Endometrium (tissue), 2 donors: ENCODE measurements at regions not wholly inside any gene's neighbourhood (a gene's known extent, or its start where the extent isn't known, plus 50 kb on each side); places are given as distances from the start of the nearest gene placed in this dataset.

Source experiments
- FAIRE-seq: peaks from 2 replicates; lab custom pipeline; 2012; peaks lifted over from hg19 to GRCh38; lab: Jason Lieb, UNC
- donor health status: control.
- donor health status: control.

DNA sequence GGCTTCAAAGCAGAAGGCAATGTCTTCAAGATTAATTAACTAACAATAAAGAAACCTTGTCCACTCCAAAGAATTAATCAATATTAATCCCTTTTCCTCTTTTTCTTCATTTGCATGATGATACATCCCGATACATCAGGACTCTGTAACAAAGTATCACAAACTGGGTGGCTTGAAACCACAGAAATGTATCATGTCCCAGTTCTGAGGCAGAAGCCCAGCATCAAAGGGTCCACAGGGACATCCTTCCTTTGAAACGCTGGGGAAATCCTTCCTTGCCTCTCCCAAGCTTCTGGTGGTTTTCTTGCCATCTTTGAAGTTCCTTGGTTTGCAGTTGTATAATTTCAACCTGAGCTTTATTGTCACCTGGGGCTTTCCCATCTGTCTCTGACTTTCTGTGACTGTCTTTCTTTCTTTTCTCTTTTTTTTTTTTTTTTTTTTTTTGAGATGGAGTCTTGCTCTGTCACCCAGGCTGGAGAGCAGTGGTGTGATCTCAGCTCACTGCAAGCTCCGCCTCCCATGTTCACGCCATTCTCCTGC lies 210.2 kb upstream of the ADARB2 start:
- no peak for FAIRE-seq

DNA sequence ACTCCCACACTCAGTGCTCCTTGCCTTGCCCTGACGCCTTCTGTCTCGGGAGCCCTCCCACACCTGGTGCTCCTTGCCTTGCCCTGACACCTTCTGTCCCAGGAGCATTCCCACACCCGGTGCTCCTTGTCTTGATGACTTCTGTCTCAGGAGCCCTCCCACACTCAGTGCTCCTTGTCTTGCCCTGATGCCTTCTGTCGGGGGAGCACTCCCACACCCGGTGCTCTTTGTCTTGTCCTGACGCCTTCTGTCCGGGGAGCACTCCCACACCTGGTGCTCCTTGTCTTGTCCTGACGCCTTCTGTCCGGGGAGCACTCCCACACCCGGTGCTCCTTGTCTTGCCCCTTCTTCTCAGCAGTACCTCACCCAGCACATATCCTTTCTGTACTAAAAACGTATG lies 207.2 kb upstream of the ADARB2 start:
- FAIRE-seq, result no peak

GRCh38 chr10:1942478-1942877 lies 205.2 kb upstream of the ADARB2 start:
- no peak for FAIRE-seq

DNA sequence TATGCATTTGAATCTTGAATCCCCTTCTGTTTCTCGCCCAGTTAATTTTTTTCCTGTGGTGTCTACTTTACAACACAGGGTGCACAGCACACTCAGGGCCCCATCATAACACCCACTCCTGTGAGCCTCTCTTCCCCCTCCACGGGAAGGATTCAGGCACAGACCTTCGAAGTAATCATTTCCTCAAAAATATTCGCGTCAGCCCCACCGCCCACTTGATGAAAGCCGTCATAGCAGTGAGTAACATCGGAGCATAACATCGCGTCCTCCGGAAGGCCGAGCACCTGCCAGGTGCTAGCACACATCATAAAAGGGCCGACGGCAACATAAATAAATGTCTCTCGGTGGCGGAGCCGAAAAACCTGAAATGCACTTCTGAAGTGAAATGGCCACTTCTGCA lies 201.7 kb upstream of the ADARB2 start:
- FAIRE-seq, result no peak

- FAIRE-seq, result no peak
These were observed 201.0 kb upstream of the ADARB2 start for GRCh38 chr10:1938317-1938716.

GRCh38 chr10:1935912-1936311 lies 198.6 kb upstream of the ADARB2 start:
- no peak for FAIRE-seq

GRCh38 chr10:1933215-1933614 lies 195.9 kb upstream of the ADARB2 start:
- no peak for FAIRE-seq

DNA sequence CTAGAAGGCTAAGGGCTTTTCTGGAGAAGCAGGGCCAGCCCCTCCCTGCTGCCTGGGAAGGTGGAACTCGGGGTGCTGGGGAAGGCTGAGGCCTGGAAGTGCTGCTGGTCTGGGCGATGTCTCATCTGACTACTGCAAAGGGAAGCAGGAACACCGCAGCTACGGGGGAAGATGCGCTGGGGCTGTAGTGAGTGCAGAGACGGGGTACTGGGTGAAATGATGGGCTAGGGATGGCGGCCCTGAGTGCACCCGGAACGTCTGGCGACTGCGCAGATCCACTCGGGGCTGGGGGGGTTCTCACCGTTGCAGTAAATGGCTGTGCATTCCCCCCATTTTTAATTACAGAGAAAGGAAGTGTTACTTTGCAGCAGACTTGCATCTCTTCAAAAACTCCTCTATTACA lies 195.4 kb upstream of the ADARB2 start:
- FAIRE-seq, result no peak

DNA sequence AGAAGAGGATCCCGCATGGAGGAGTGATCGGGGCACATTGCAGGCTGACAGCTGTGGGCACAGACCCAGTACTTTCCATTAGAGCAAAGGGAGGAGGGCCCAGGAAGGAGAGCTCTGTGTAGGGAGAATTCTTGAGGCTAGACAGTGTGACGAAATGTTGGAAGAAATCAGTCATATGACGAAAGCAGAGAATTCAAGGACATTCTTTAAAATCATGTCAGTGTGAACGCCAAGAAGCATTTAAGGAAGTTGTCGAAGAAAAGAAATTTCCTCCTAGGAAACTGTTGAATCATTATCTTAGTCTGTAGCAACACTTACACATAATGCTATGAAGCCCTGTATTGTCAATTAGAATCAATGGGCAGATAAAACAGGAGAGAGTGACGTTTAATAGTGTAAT lies 191.3 kb upstream of the ADARB2 start:
- no peak for FAIRE-seq

- no peak for FAIRE-seq
These were observed 186.7 kb upstream of the ADARB2 start for GRCh38 chr10:1923998-1924397.

- no peak for FAIRE-seq
These were observed 186.3 kb upstream of the ADARB2 start for GRCh38 chr10:1923586-1923985.

DNA sequence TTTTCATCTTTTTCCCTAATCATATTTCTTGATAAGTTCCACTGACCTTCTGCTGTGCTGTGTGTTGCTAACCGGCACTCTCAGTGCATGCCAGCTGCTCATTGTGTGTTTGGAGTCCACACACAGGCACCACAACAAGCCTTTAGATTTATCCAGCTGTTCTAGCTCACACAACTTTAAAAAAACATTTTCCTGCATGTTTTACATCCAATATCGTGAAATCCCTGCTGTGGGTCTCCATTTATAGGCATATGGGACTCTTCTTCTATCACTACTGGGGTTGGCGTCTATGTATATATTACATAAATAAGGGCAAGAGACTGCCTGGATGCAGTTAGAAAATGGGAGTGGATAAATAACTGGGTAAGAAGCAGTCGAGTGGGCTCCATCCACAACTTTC lies 183.6 kb upstream of the ADARB2 start:
- no peak for FAIRE-seq

DNA sequence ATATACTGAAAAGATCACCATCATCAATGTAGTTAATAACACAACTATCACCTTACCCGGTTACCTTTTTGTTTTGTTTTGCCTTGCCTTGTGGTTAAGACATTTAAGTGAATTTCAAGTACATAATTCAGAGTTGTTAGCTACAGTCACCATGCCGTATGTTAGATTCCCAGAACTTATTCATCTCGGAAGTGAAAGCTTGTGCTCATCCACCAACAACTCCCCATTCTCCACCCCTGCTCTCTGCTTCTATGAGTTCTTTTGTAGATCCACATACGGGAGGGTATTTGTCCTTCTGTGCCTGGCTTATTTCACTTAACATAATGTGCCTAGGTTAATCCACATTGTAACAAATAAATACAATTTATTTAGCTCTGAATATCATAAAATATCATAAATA lies 182.8 kb upstream of the ADARB2 start:
- no peak for FAIRE-seq

GRCh38 chr10:1911771-1912170 lies 174.4 kb upstream of the ADARB2 start:
- FAIRE-seq, result no peak

DNA sequence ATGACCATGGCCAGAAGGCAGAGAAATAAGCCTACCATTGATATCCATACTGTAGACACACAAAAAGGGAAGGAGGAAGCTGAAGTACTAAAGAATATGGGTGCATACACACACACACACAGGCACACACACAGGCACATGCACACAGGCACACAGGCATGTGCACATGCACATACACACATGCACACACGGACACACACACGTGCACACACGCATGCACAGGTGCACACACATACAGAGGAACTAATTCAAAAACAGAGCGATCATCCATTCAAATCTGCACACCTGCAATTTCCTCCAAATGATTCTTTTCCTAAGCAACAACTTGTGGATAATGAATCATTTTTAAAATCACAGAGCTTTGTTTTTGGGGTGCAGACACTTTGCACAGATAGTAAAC lies 166.7 kb upstream of the ADARB2 start:
- no peak for FAIRE-seq

- FAIRE-seq, result no peak
These were observed 158.8 kb upstream of the ADARB2 start for GRCh38 chr10:1896153-1896552.

DNA sequence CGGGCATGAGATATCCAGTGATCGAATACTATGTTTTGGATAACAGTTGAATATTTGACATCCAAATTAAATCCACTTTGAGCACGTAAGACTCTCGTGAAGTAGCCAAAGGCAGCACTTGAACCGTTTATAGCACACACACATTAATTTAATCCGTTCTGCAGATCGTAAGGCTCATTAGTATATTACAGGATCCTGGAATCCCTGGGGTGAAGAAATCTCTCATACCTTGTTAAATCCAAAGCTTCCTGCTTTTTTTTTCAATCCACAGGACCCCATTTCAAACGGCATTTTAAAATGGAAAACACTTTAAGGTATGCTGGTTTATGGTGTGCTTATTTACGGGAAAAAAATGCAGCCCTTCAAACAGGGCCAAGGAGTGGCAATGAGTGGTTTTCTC lies 158.4 kb upstream of the ADARB2 start:
- no peak for FAIRE-seq

- no peak for FAIRE-seq
These were observed 157.6 kb upstream of the ADARB2 start for GRCh38 chr10:1894912-1895311.

DNA sequence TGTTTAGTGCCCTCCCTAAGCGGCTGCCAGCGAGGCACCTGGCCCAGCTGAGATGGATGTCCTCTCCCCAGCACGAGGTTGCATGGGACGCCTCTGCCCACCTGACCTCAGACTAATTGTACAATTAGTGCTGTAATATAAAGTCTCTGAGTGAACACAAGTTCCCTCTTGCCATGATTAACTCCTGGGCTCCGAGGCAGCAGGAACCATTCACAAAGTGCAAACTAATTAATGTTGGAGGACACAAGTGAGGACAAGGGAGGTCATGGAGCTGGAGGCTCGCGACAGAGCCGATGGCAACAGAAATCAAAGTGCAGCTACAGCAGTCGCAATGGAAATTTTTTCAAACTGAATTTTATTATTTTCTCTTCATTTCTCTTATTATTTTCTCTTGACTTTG lies 156.6 kb upstream of the ADARB2 start:
- FAIRE-seq, result no peak

DNA sequence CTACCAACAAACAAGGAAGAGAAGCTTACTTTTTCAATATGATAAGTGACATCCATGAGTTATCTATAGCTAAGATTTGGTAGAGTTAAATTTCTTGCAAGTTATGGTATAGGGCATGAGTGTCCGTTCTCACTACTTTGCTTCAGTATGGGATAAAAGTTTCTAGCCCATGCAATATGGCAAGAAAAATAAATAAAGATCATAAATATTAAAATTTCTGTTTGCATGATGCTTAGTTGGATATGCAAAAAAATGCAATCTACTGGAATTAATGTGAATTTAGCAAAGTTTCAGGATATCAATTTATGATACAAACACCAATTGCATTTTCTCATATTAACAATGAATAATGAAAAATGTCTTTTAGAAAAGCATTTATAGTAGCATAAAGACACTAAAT lies 148.7 kb upstream of the ADARB2 start:
- no peak for FAIRE-seq

GRCh38 chr10:1882728-1883127 lies 145.4 kb upstream of the ADARB2 start:
- FAIRE-seq, result no peak

DNA sequence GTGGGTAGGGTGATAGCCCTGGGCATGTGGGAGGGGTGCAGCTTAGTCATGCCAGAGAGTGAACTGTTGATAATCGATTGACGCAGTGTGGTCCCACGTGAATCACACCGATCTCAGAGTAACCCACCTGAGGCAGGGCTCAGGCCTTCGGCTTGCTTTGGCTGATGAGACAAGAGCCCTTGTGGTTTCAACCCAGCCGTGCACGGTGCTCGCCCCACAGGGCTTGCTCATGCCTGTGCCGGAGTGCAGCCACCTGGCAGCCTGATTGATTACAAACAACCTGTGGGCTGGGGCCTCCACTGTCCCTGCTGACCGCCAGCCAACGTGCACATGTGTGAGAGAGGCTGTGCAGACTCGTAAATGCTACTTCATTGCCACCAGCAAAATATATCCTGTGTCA lies 144.9 kb upstream of the ADARB2 start:
- FAIRE-seq, result no peak

- FAIRE-seq, result no peak
These were observed 144.3 kb upstream of the ADARB2 start for GRCh38 chr10:1881636-1882035.

DNA sequence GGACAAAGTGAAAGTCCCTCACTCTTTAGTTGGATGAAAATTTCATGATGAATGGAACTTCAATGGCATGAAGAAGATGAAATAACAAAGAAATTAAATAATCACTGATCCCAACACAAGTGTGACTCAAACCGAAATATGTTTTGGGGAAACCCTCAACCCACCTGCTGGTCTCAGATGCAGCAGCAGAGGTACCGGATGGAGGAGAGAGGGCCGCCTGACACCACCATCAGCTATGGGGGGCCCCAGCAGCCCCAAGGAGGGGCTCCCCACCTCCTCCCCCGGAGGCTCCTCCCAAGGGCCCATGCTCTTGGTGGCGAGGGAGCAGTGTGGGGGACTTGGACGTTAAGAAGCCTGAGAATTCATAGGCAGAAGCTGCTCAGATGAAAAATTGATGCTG lies 137.2 kb upstream of the ADARB2 start:
- no peak for FAIRE-seq

DNA sequence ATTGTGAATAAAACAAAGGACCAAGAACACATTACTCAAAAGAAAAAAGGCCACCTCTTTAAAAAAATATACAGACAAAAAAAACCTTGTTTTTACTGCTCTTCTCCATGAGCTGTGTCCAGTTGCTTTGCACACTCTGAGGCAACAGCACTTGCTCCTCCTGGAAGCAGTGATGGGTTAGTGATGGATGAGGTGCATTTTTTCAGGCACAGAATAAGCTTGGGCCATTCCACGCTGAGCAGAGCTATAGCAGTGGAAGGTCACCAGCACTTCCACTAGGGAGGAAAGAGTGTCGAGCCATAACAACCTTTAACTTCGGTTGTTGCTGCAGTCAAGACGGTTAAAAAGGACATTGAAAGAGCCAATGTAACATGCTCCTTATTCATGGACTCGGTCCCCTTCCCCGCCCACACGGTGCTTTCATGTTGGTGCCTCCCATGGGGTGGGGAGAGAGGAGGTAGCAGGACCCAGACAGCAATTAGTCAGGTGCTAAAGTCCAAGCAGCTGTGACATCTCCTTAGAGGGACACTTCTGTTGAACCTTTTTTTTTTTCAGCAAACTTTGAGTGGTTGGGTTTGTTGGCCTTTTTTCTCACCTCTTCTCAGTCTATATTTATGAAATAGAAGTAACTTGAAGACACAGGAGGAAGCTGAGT lies 136.5 kb upstream of the ADARB2 start:
- no peak for FAIRE-seq
